Right atrium auricular region (tissue), 2 donors: ENCODE measurements at regions not wholly inside any gene's neighbourhood (a gene's known extent, or its start where the extent isn't known, plus 50 kb on each side); places are given as distances from the start of the nearest gene placed in this dataset.

ENCODE experiments used
- DNase-seq: peaks from one replicate; pipeline ENCODE4 v3.0.0-alpha.2; 2019; ENCODE audit warnings: low spot score
- H3K27ac ChIP-seq, 2 donors: fragments of 200-600 bp; sonication (generic); 1 replicate in 1 of 2; 2 replicates in 1 of 2; pipeline ENCODE4 v1.5.1; 2016 to 2019
- H3K27me3 ChIP-seq, 2 donors: fragments of 200-600 bp; sonication (generic); one replicate each; pipeline versions ENCODE4 v1.5.1 to v1.6.0; 2017 to 2019
- H3K36me3 ChIP-seq: fragments of 200-600 bp; sonication (generic); one replicate; pipeline ENCODE4 v1.5.1; 2016
- H3K4me1 ChIP-seq, 2 donors: fragments of 200-600 bp; sonication (generic); one replicate each; pipeline versions ENCODE4 v1.5.1 to v1.6.0; 2017 to 2019
- H3K4me3 ChIP-seq, 2 donors: fragments of 200-600 bp; sonication (generic); 1 replicate in 1 of 2; 2 replicates in 1 of 2; pipeline ENCODE4 v1.5.1; 2017 to 2019; ENCODE audit warnings: mild to moderate bottlenecking in 1 of 2, moderate library complexity in 1 of 2
- H3K9me3 ChIP-seq, 2 donors: fragments of 200-600 bp; sonication (generic); one replicate each; pipeline ENCODE4 v1.5.1; 2019
- CTCF ChIP-seq, 2 donors: fragments of 200-600 bp; sonication (generic); IDR thresholded peaks; one replicate each; pipeline ENCODE4 v1.5.1; 2019; ENCODE audit warnings: antibody characterized with exemption in 2 of 2

- Histone ChIP-seq H3K36me3 (no peaks in the 10 kb centered on the region), H3K4me1 (no peaks in the 10 kb centered on the region), H3K4me3 (no peak overlapping the region), H3K27ac (no peak overlapping the region), H3K9me3 (no peaks in the 10 kb centered on the region), H3K27me3 (no peaks in the 10 kb centered on the region)
- TF ChIP-seq CTCF (IDR thresholded peaks at IDR 0.05) = no peak
- no peak for DNase-seq
Observed at GRCh38 chr12:40474630-40475029, 217.6 kb upstream of the CNTN1 start.

- Histone ChIP-seq H3K4me1 (no peaks in the 10 kb centered on the region), H3K27me3 (no peaks in the 10 kb centered on the region), H3K9me3 (no peaks in the 10 kb centered on the region), H3K27ac (no peak overlapping the region), H3K36me3 (no peaks in the 10 kb centered on the region), H3K4me3 (no peak overlapping the region)
- TF ChIP-seq CTCF (IDR thresholded peaks at IDR 0.05) = no peak
- DNase-seq = no peak
Observed at GRCh38 chr12:40499856-40500255, 192.4 kb upstream of the CNTN1 start.

GRCh38 chr12:40502322-40502721, 189.9 kb upstream of the CNTN1 start:
- no peak for TF ChIP-seq CTCF (IDR thresholded peaks at IDR 0.05)
- no peak overlapping the region for H3K4me3 ChIP-seq
- no peak overlapping the region for H3K27ac ChIP-seq
- H3K27me3 ChIP-seq = no peaks in the 10 kb centered on the region
- no peaks in the 10 kb centered on the region for H3K4me1 ChIP-seq
- no peak for DNase-seq
- no peaks in the 10 kb centered on the region for H3K36me3 ChIP-seq
- H3K9me3 ChIP-seq = no peaks in the 10 kb centered on the region

- no peaks in the 10 kb centered on the region for H3K27me3 ChIP-seq
- no peak for TF ChIP-seq CTCF (IDR thresholded peaks at IDR 0.05)
- H3K4me1 ChIP-seq = no peaks in the 10 kb centered on the region
- H3K36me3 ChIP-seq = no peaks in the 10 kb centered on the region
- H3K4me3 ChIP-seq = no peak overlapping the region
- DNase-seq = no peak
- no peak overlapping the region for H3K27ac ChIP-seq
- no peaks in the 10 kb centered on the region for H3K9me3 ChIP-seq
Observed at GRCh38 chr12:40505327-40505726, 186.9 kb upstream of the CNTN1 start.

GRCh38 chr12:40508421-40508820, 183.8 kb upstream of the CNTN1 start:
- Histone ChIP-seq H3K4me3 (no peak overlapping the region), H3K4me1 (no peaks in the 10 kb centered on the region), H3K27me3 (no peaks in the 10 kb centered on the region), H3K27ac (no peak overlapping the region), H3K9me3 (no peaks in the 10 kb centered on the region), H3K36me3 (no peaks in the 10 kb centered on the region)
- no peak for DNase-seq
- no peak for TF ChIP-seq CTCF (IDR thresholded peaks at IDR 0.05)

GRCh38 chr12:40511341-40511740, 180.9 kb upstream of the CNTN1 start:
- H3K9me3 ChIP-seq = no peaks in the 10 kb centered on the region
- H3K36me3 ChIP-seq = no peaks in the 10 kb centered on the region
- no peak overlapping the region for H3K4me3 ChIP-seq
- no peaks in the 10 kb centered on the region for H3K4me1 ChIP-seq
- TF ChIP-seq CTCF (IDR thresholded peaks at IDR 0.05) = no peak
- DNase-seq = no peak
- H3K27ac ChIP-seq = no peak overlapping the region
- H3K27me3 ChIP-seq = no peaks in the 10 kb centered on the region
